HFFc6 (cell line): ENCODE measurements at regions not wholly inside any gene's neighbourhood (a gene's known extent, or its start where the extent isn't known, plus 50 kb on each side); places are given as distances from the start of the nearest gene placed in this dataset.

Source experiments
- DNase-seq: peaks from one replicate; pipeline ENCODE4 v3.0.0-alpha.2; 2018
- H3K27ac Mint-ChIP-seq: 2 replicates; pipeline ENCODE4 v1.8.0; 2020; ENCODE audit warnings: mild to moderate bottlenecking, mixed read lengths
- H3K27me3 Mint-ChIP-seq: 2 replicates; pipeline ENCODE4 v1.8.0; 2021; ENCODE audit warnings: mild to moderate bottlenecking, moderate library complexity, mixed read lengths; ENCODE audit not compliant: insufficient read depth
- H3K36me3 Mint-ChIP-seq: 2 replicates; pipeline ENCODE4 v1.8.0; 2021; ENCODE audit warnings: low read depth, mixed read lengths
- H3K4me1 Mint-ChIP-seq: 2 replicates; pipeline ENCODE4 v1.8.0; 2020; ENCODE audit warnings: low read depth, mixed read lengths
- H3K4me3 Mint-ChIP-seq: 2 replicates; pipeline ENCODE4 v1.8.0; 2020; ENCODE audit warnings: mild to moderate bottlenecking, moderate library complexity, mixed read lengths
- H3K9me3 Mint-ChIP-seq: 2 replicates; pipeline ENCODE4 v1.8.0; 2020; ENCODE audit warnings: mild to moderate bottlenecking, mixed read lengths
- CTCF ChIP-seq: fragments of 200-600 bp; sonication (generic); IDR thresholded peaks from 2 replicates; pipeline ENCODE4 v1.5.0; 2021; ENCODE audit warnings: antibody characterized with exemption, mild to moderate bottlenecking

- DNase-seq, result no peak
- Mint-ChIP-seq H3K27me3 (peaks cover 2% of the 10 kb centered on the region; the same call in 1 of the 2 replicates), H3K9me3 (no peaks in the 10 kb centered on the region; the same call in 1 of the 2 replicates), H3K4me3 (no peak overlapping the region), H3K4me1 (peaks cover 17% of the 10 kb centered on the region), H3K36me3 (peaks cover 4% of the 10 kb centered on the region; the same call in 1 of the 2 replicates), H3K27ac (no peak overlapping the region)
- TF ChIP-seq CTCF, result no peak
Measured at GRCh38 chr3:177603148-177603603, 405.9 kb upstream of the TBL1XR1 start.

GRCh38 chr3:177604181-177604580 is 406.9 kb upstream of the TBL1XR1 start:
- DNase-seq, result no peak
- Mint-ChIP-seq H3K27ac (no peak overlapping the region), H3K9me3 (no peaks in the 10 kb centered on the region; the same call in 1 of the 2 replicates), H3K27me3 (peaks cover 2% of the 10 kb centered on the region; the same call in 1 of the 2 replicates), H3K4me3 (no peak overlapping the region), H3K36me3 (peaks cover 4% of the 10 kb centered on the region; the same call in 1 of the 2 replicates), H3K4me1 (peaks cover 15% of the 10 kb centered on the region)
- no peak for TF ChIP-seq CTCF

- H3K27me3 Mint-ChIP-seq, result peaks cover 2% of the 10 kb centered on the region; the same call in 1 of the 2 replicates
- no peak for TF ChIP-seq CTCF
- peaks cover 4% of the 10 kb centered on the region; the same call in 1 of the 2 replicates for H3K36me3 Mint-ChIP-seq
- no peaks in the 10 kb centered on the region; the same call in 1 of the 2 replicates for H3K9me3 Mint-ChIP-seq
- H3K4me3 Mint-ChIP-seq, result no peak overlapping the region
- H3K27ac Mint-ChIP-seq, result no peak overlapping the region
- no peak for DNase-seq
- H3K4me1 Mint-ChIP-seq, result peaks cover 15% of the 10 kb centered on the region
Measured at GRCh38 chr3:177606891-177607290, 409.6 kb upstream of the TBL1XR1 start.

GRCh38 chr3:177607589-177607988 is 410.3 kb upstream of the TBL1XR1 start:
- peaks cover 2% of the 10 kb centered on the region; the same call in 1 of the 2 replicates for H3K27me3 Mint-ChIP-seq
- DNase-seq, result no peak
- H3K4me3 Mint-ChIP-seq, result no peak overlapping the region
- peaks cover 9% of the 10 kb centered on the region for H3K4me1 Mint-ChIP-seq
- H3K36me3 Mint-ChIP-seq, result peaks cover 4% of the 10 kb centered on the region; the same call in 1 of the 2 replicates
- no peaks in the 10 kb centered on the region; the same call in 1 of the 2 replicates for H3K9me3 Mint-ChIP-seq
- no peak for TF ChIP-seq CTCF
- H3K27ac Mint-ChIP-seq, result no peak overlapping the region

GRCh38 chr3:177608443-177608842 is 411.2 kb upstream of the TBL1XR1 start:
- Mint-ChIP-seq H3K4me1 (peaks cover 3% of the 10 kb centered on the region; the same call in 1 of the 2 replicates), H3K9me3 (no peaks in the 10 kb centered on the region; the same call in 1 of the 2 replicates), H3K4me3 (no peak overlapping the region), H3K36me3 (peaks cover 4% of the 10 kb centered on the region; the same call in 1 of the 2 replicates), H3K27ac (no peak overlapping the region), H3K27me3 (peaks cover 2% of the 10 kb centered on the region; the same call in 1 of the 2 replicates)
- DNase-seq, result no peak
- no peak for TF ChIP-seq CTCF
